ENCODE measurements at regions not wholly inside any gene's neighbourhood (a gene's known extent, or its start where the extent isn't known, plus 50 kb on each side); places are given as distances from the start of the nearest gene placed in this dataset.

GRCh38 chr7:130869918-130870317 is 135.9 kb upstream of the KLF14 start:
- TF ChIP-seq CTCF (IDR thresholded peaks at IDR 0.05) (no peak), EZH2 (IDR thresholded peaks at IDR 0.05; ENCODE audit: borderline replicate concordance, insufficient read depth, low read depth, low read length, poor library complexity, severe bottlenecking) (no peak)

Measured in B cell (primary cell).